Astrocyte (in vitro differentiated cells and primary cell): ENCODE measurements at regions not wholly inside any gene's neighbourhood (a gene's known extent, or its start where the extent isn't known, plus 50 kb on each side); places are given as distances from the start of the nearest gene placed in this dataset.

Experiments
- CTCF ChIP-seq: IDR thresholded peaks from 2 replicates; pipeline ENCODE4 v1.5.1; 2011; ENCODE audit warnings: low read depth, mild to moderate bottlenecking, inconsistent platforms, low read length, moderate library complexity; ENCODE audit not compliant: insufficient read depth
- EZH2 ChIP-seq: IDR thresholded peaks from 2 replicates; pipeline ENCODE4 v1.6.1; 2012; ENCODE audit warnings: mild to moderate bottlenecking, low read length, inconsistent platforms; ENCODE audit not compliant: insufficient read depth

DNA sequence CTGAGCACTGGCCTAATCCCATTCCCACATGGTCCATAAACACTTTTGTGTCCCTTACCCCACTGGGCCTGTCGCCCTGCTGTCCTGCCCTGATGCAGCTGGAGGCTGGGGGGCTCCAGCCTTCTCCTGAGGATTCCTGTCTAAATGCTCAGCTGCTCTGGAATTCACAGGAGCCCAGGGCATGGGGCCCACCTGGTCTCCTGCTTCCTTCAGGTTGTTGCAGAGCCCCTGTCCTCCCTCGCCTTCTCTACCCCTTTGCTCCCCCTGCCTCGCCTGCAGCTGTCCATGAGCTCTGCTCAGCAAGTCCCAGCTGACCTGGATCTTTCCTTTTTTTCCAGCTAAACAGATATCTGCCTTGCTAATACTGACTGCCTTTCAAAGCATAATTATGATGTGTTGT, 286.9 kb downstream of the XXYLT1 start:
- no peak for TF ChIP-seq CTCF
- no peak for TF ChIP-seq EZH2
